ENCODE measurements at regions not wholly inside any gene's neighbourhood (a gene's known extent, or its start where the extent isn't known, plus 50 kb on each side); places are given as distances from the start of the nearest gene placed in this dataset.

GRCh38 chr5:115413651-115414050 lies 117.2 kb upstream of the CCDC112 start:
- no peak for TF ChIP-seq ZNF678 (CRISPR knock-in tag; IDR thresholded peaks at IDR 0.05)
- no peak for TF ChIP-seq STAT6 (CRISPR knock-in tag; IDR thresholded peaks at IDR 0.05; ENCODE audit: borderline replicate concordance)
- no peak for TF ChIP-seq POLR2AphosphoS5 (IDR thresholded peaks at IDR 0.05; ENCODE audit: low read depth, low read length)
- TF ChIP-seq ZNF773 (CRISPR knock-in tag; IDR thresholded peaks at IDR 0.05; ENCODE audit: borderline replicate concordance) = no peak
- TF ChIP-seq NFKBIZ (CRISPR knock-in tag; IDR thresholded peaks at IDR 0.05) = no peak
- no peak for TF ChIP-seq ZNF382 (CRISPR knock-in tag; IDR thresholded peaks at IDR 0.05; ENCODE audit: borderline replicate concordance)
- TF ChIP-seq FOSL2 (CRISPR knock-in tag; IDR thresholded peaks at IDR 0.05) = no peak
- no peak for TF ChIP-seq TCF7L2 (IDR thresholded peaks at IDR 0.05; ENCODE audit: low read depth, low read length)
- TF ChIP-seq TOPORS (CRISPR knock-in tag; IDR thresholded peaks at IDR 0.05) = no peak
- TF ChIP-seq EP300 (IDR thresholded peaks at IDR 0.05; ENCODE audit: low read depth in 2 of 2, low read length in 2 of 2) = no peak
- no peak for TF ChIP-seq EP300 (CRISPR knock-in tag; IDR thresholded peaks at IDR 0.05; ENCODE audit: borderline replicate concordance)
- TF ChIP-seq, protein P1, sequence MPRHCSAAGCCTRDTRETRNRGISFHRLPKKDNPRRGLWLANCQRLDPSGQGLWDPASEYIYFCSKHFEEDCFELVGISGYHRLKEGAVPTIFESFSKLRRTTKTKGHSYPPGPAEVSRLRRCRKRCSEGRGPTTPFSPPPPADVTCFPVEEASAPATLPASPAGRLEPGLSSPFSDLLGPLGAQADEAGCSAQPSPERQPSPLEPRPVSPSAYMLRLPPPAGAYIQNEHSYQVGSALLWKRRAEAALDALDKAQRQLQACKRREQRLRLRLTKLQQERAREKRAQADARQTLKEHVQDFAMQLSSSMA (CRISPR knock-in tag; IDR thresholded peaks at IDR 0.05) = no peak
